ENCODE measurements at regions not wholly inside any gene's neighbourhood (a gene's known extent, or its start where the extent isn't known, plus 50 kb on each side); places are given as distances from the start of the nearest gene placed in this dataset.

- peak; percentile 16 for DNase-seq (ENCODE audit: unreplicated experiment)
- H3K27ac Mint-ChIP-seq (ENCODE audit: low read depth, unreplicated experiment): peak overlapping the region; percentile 67
- no peak for TF ChIP-seq CTCF (IDR thresholded peaks at IDR 0.05; ENCODE audit: unreplicated experiment)
- intact Hi-C loops (cut with micrococcal nuclease): no loop called here
- BruUV-seq (replicated peaks): no TSS peak
- H3K4me1 Mint-ChIP-seq (ENCODE audit: insufficient read depth, unreplicated experiment): peaks cover 13% of the 10 kb centered on the region
- peaks cover 18% of the 10 kb centered on the region for H3K9me3 Mint-ChIP-seq (ENCODE audit: unreplicated experiment)
- no peaks in the 10 kb centered on the region for H3K36me3 Mint-ChIP-seq (ENCODE audit: insufficient read depth, unreplicated experiment)
- CTCF ChIA-PET: interaction anchor here (0.6 to 1.3 kb wide), 2 partner anchors 29 to 296 kb away, joined by 3 read pairs; no protein-coding TSS in a partner anchor
- no peak overlapping the region for H3K4me3 Mint-ChIP-seq (ENCODE audit: unreplicated experiment)
- POLR2A ChIA-PET: interaction anchor here (0.7 to 2.9 kb wide), 4 partner anchors 41 to 293 kb away, joined by 3 to 12 read pairs (median 4); partner anchors contain the start of gene SLC39A10
- no peaks in the 10 kb centered on the region for H3K27me3 Mint-ChIP-seq (ENCODE audit: insufficient read depth, unreplicated experiment)
These were observed 293.5 kb upstream of the SLC39A10 start for GRCh38 chr2:195363496-195363895.

- CTCF ChIA-PET: interaction anchor here (0.9 to 1.4 kb wide), 2 partner anchors 9 to 29 kb away, joined by 3 read pairs; no protein-coding TSS in a partner anchor
- H3K27me3 Mint-ChIP-seq (ENCODE audit: insufficient read depth, unreplicated experiment): no peaks in the 10 kb centered on the region
- TF ChIP-seq CTCF (IDR thresholded peaks at IDR 0.05; ENCODE audit: unreplicated experiment): no peak
These were observed 296.8 kb upstream of the SLC39A10 start for GRCh38 chr2:195360242-195360641.

GRCh38 chr2:195359043-195359735 is 297.8 kb upstream of the SLC39A10 start:
- H3K4me3 Mint-ChIP-seq (ENCODE audit: unreplicated experiment): no peak overlapping the region
- H3K9me3 Mint-ChIP-seq (ENCODE audit: unreplicated experiment): peaks cover 7% of the 10 kb centered on the region
- intact Hi-C loops (cut with micrococcal nuclease): no loop called here
- POLR2A ChIA-PET: no interaction called here
- H3K36me3 Mint-ChIP-seq (ENCODE audit: insufficient read depth, unreplicated experiment): no peaks in the 10 kb centered on the region
- no peak for DNase-seq (ENCODE audit: unreplicated experiment)
- H3K27me3 Mint-ChIP-seq (ENCODE audit: insufficient read depth, unreplicated experiment): no peaks in the 10 kb centered on the region
- no peak for TF ChIP-seq CTCF (IDR thresholded peaks at IDR 0.05; ENCODE audit: unreplicated experiment)
- H3K27ac Mint-ChIP-seq (ENCODE audit: low read depth, unreplicated experiment): no peak overlapping the region
- BruUV-seq (replicated peaks): no TSS peak
- peaks cover 9% of the 10 kb centered on the region for H3K4me1 Mint-ChIP-seq (ENCODE audit: insufficient read depth, unreplicated experiment)
- CTCF ChIA-PET: interaction anchor here (1.4 kb wide), 1 partner anchor 28 kb away, joined by 3 read pairs; no protein-coding TSS in a partner anchor

More at GRCh38 chr2:195360242-195360641, 296.8 kb upstream of the SLC39A10 start:
- intact Hi-C loops (cut with micrococcal nuclease): no loop called here
- H3K36me3 Mint-ChIP-seq (ENCODE audit: insufficient read depth, unreplicated experiment): no peaks in the 10 kb centered on the region
- H3K4me3 Mint-ChIP-seq (ENCODE audit: unreplicated experiment): no peak overlapping the region
- peaks cover 15% of the 10 kb centered on the region for H3K9me3 Mint-ChIP-seq (ENCODE audit: unreplicated experiment)
- no peak overlapping the region for H3K27ac Mint-ChIP-seq (ENCODE audit: low read depth, unreplicated experiment)
- no TSS peak for BruUV-seq (replicated peaks)
- POLR2A ChIA-PET: no interaction called here
- peaks cover 13% of the 10 kb centered on the region for H3K4me1 Mint-ChIP-seq (ENCODE audit: insufficient read depth, unreplicated experiment)
- no peak for DNase-seq (ENCODE audit: unreplicated experiment)

GRCh38 chr2:195356920-195357440 is 300.0 kb upstream of the SLC39A10 start:
- TF ChIP-seq CTCF (IDR thresholded peaks at IDR 0.05; ENCODE audit: unreplicated experiment): no peak
- ChIA-PET POLR2A (no interaction called here), CTCF (no interaction called here)
- Mint-ChIP-seq H3K27ac (ENCODE audit: low read depth, unreplicated experiment) (no peak overlapping the region), H3K9me3 (ENCODE audit: unreplicated experiment) (peaks cover 7% of the 10 kb centered on the region), H3K4me1 (ENCODE audit: insufficient read depth, unreplicated experiment) (no peaks in the 10 kb centered on the region), H3K27me3 (ENCODE audit: insufficient read depth, unreplicated experiment) (no peaks in the 10 kb centered on the region), H3K4me3 (ENCODE audit: unreplicated experiment) (no peak overlapping the region), H3K36me3 (ENCODE audit: insufficient read depth, unreplicated experiment) (no peaks in the 10 kb centered on the region)
- no peak for DNase-seq (ENCODE audit: unreplicated experiment)
- BruUV-seq (replicated peaks): no TSS peak
- intact Hi-C loops (cut with micrococcal nuclease): no loop called here
